Neural cell (in vitro differentiated cells): ENCODE measurements at regions not wholly inside any gene's neighbourhood (a gene's known extent, or its start where the extent isn't known, plus 50 kb on each side); places are given as distances from the start of the nearest gene placed in this dataset.

ENCODE experiments used
- H2AFZ ChIP-seq: fragments of 200-600, 300-800 bp; sonication (generic), shearing (Covaris generic); 2 replicates; pipeline ENCODE4 v1.6.0; 2014; ENCODE audit warnings: low read depth, mild to moderate bottlenecking, antibody characterized with exemption, low read length, moderate library complexity
- H3F3A ChIP-seq: fragments of 200-600 bp; shearing (Covaris generic); 2 replicates; pipeline ENCODE4 v1.6.1; 2016; ENCODE audit warnings: mild to moderate bottlenecking, moderate library complexity, mixed read lengths, antibody characterized with exemption, low read length; ENCODE audit not compliant: insufficient read depth, poor library complexity, severe bottlenecking
- H3K27ac ChIP-seq: fragments of 200-600, 300-800 bp; sonication (generic), shearing (Covaris generic); 2 replicates; pipeline ENCODE4 v1.5.1; 2014; ENCODE audit warnings: mild to moderate bottlenecking, low read length, moderate library complexity
- H3K27me3 ChIP-seq: fragments of 300-800, 200-600 bp; sonication (generic), shearing (Covaris generic); 2 replicates; pipeline ENCODE4 v1.6.0; 2014; ENCODE audit warnings: mild to moderate bottlenecking, low read depth, low read length, moderate library complexity; ENCODE audit not compliant: insufficient read depth
- H3K36me3 ChIP-seq: fragments of 300-800, 200-600 bp; sonication (generic), shearing (Covaris generic); 2 replicates; pipeline ENCODE4 v1.5.1; 2014; ENCODE audit warnings: mild to moderate bottlenecking, antibody characterized with exemption, low read length, moderate library complexity; ENCODE audit not compliant: insufficient read depth
- H3K4me2 ChIP-seq: fragments of 300-800, 200-600 bp; sonication (generic), shearing (Covaris generic); 2 replicates; pipeline ENCODE4 v1.6.0; 2014; ENCODE audit warnings: mild to moderate bottlenecking, low read length
- H3K4me3 ChIP-seq: fragments of 300-800, 200-600 bp; sonication (generic), shearing (Covaris generic); 2 replicates; pipeline ENCODE4 v1.5.1; 2014; ENCODE audit warnings: mild to moderate bottlenecking, low read length, moderate library complexity
- H3K79me2 ChIP-seq: fragments of 200-600 bp; shearing (Covaris generic); replicated peaks from 2 replicates; pipeline ENCODE4 v1.6.0; 2014; ENCODE audit warnings: mild to moderate bottlenecking, low read length, moderate library complexity; ENCODE audit not compliant: insufficient read depth
- H3K9ac ChIP-seq: fragments of 300-800, 200-600 bp; sonication (generic), shearing (Covaris generic); 2 replicates; pipeline ENCODE4 v1.6.1; 2016; ENCODE audit warnings: mild to moderate bottlenecking, low read length, mixed read lengths
- H3K9me2 ChIP-seq: fragments of 200-600 bp; shearing (Covaris generic); 2 replicates; pipeline ENCODE4 v1.6.1; 2016; ENCODE audit warnings: mild to moderate bottlenecking, low read length, mixed read lengths; ENCODE audit not compliant: insufficient read depth
- H3K9me3 ChIP-seq: fragments of 200-600, 300-800 bp; sonication (generic), shearing (Covaris generic); 2 replicates; pipeline ENCODE4 v1.6.1; 2016; ENCODE audit warnings: mild to moderate bottlenecking, mixed run types, low read length, moderate library complexity, mixed read lengths
- H4K20me1 ChIP-seq: fragments of 200-600 bp; shearing (Covaris generic); 2 replicates; pipeline ENCODE4 v1.6.1; 2016; ENCODE audit warnings: mild to moderate bottlenecking, mixed run types; ENCODE audit not compliant: insufficient read depth
- CTCF ChIP-seq: fragments of 450-650 bp; IDR thresholded peaks from 2 replicates; pipeline ENCODE4 v1.5.1; 2014; ENCODE audit warnings: antibody characterized with exemption, mild to moderate bottlenecking, moderate library complexity; ENCODE audit not compliant: poor library complexity, severe bottlenecking
- EP300 ChIP-seq: fragments of 450-650 bp; conservative IDR thresholded peaks from 2 replicates; pipeline ENCODE4 v1.6.1; 2014; ENCODE audit warnings: antibody characterized with exemption, mild to moderate bottlenecking, moderate library complexity; ENCODE audit not compliant: poor library complexity, severe bottlenecking
- EZH2 ChIP-seq: fragments of 200-600, 300-800 bp; shearing (Covaris generic), sonication (generic); IDR thresholded peaks from 2 replicates; pipeline ENCODE4 v1.6.1; 2014; ENCODE audit warnings: antibody characterized with exemption, low read length, borderline replicate concordance, mild to moderate bottlenecking; ENCODE audit not compliant: insufficient read depth, poor library complexity, severe bottlenecking
- MXI1 ChIP-seq: fragments of 450-650 bp; conservative IDR thresholded peaks from 2 replicates; pipeline ENCODE4 v1.6.1; 2014; ENCODE audit warnings: antibody characterized with exemption, mild to moderate bottlenecking; ENCODE audit not compliant: poor library complexity, severe bottlenecking
- POLR2AphosphoS5 ChIP-seq: IDR thresholded peaks from 2 replicates; pipeline ENCODE4 v1.6.1; 2012
- RAD21 ChIP-seq: fragments of 450-650 bp; conservative IDR thresholded peaks from 2 replicates; pipeline ENCODE4 v1.6.1; 2014; ENCODE audit warnings: antibody characterized with exemption, mild to moderate bottlenecking, moderate library complexity
- REST ChIP-seq: IDR thresholded peaks from 2 replicates; pipeline ENCODE4 v1.6.1; 2012; ENCODE audit warnings: borderline replicate concordance
- SMC3 ChIP-seq: fragments of 450-650 bp; conservative IDR thresholded peaks from 2 replicates; pipeline ENCODE4 v1.6.1; 2014; ENCODE audit warnings: antibody characterized with exemption, mild to moderate bottlenecking, moderate library complexity; ENCODE audit not compliant: poor library complexity
- TAF1 ChIP-seq: IDR thresholded peaks from 2 replicates; pipeline ENCODE4 v1.6.1; 2012; ENCODE audit warnings: low read depth

- Histone ChIP-seq H3K4me3 (no peak overlapping the region), H2AFZ (no peak overlapping the region), H3K27ac (no peak overlapping the region), H3K9me2 (no peaks in the 10 kb centered on the region), H3K27me3 (no peaks in the 10 kb centered on the region), H3K9ac (no peak overlapping the region), H3K4me2 (no peak overlapping the region), H3K79me2 (no peaks in the 10 kb centered on the region), H3K36me3 (no peaks in the 10 kb centered on the region), H4K20me1 (no peaks in the 10 kb centered on the region), H3K9me3 (no peaks in the 10 kb centered on the region), H3F3A (no peaks in the 10 kb centered on the region)
- TF ChIP-seq SMC3 (no peak), REST (no peak), CTCF (no peak), EP300 (no peak), POLR2AphosphoS5 (no peak), RAD21 (no peak), EZH2 (no peak), TAF1 (no peak), MXI1 (no peak)
Observed at GRCh38 chr12:91813701-91814100, 331.9 kb downstream of the BTG1 start.

- Histone ChIP-seq H3K9me2 (no peaks in the 10 kb centered on the region), H3K4me2 (no peak overlapping the region), H2AFZ (no peak overlapping the region), H3K79me2 (no peaks in the 10 kb centered on the region), H3K4me3 (no peak overlapping the region), H3K27me3 (no peaks in the 10 kb centered on the region), H3K27ac (no peak overlapping the region), H3K36me3 (no peaks in the 10 kb centered on the region), H3K9me3 (no peaks in the 10 kb centered on the region), H4K20me1 (no peaks in the 10 kb centered on the region), H3F3A (no peaks in the 10 kb centered on the region), H3K9ac (no peak overlapping the region)
- TF ChIP-seq EP300 (no peak), REST (no peak), POLR2AphosphoS5 (no peak), RAD21 (peak; percentile 66), CTCF (peak; percentile 71), TAF1 (no peak), EZH2 (no peak), SMC3 (peak; percentile 77), MXI1 (no peak)
Observed at GRCh38 chr12:91811481-91812287, 334.0 kb downstream of the BTG1 start.
